GM23338 (cell line): ENCODE measurements at regions not wholly inside any gene's neighbourhood (a gene's known extent, or its start where the extent isn't known, plus 50 kb on each side); places are given as distances from the start of the nearest gene placed in this dataset.

ENCODE experiments used
- ATAC-seq: fragments of 200-7000 bp; cut with Tn5 transposase; 3 replicates; pipeline ENCODE4 v1.9.1; 2020
- DNase-seq: peaks from one replicate; pipeline ENCODE4 v3.0.0-alpha.2; 2015; ENCODE audit warnings: low spot score
- H2AFZ ChIP-seq: fragments of 200-600 bp; sonication (generic); 2 replicates; pipeline ENCODE4 v1.8.0; 2016; ENCODE audit warnings: antibody characterized with exemption, mild to moderate bottlenecking, moderate library complexity
- H3F3A ChIP-seq: fragments of 200-600 bp; sonication (generic); replicated peaks from 2 replicates; pipeline ENCODE4 v1.8.0; 2017; ENCODE audit warnings: antibody characterized with exemption, mixed run types, low read depth
- H3K27ac ChIP-seq: fragments of 200-600 bp; sonication (generic); 2 replicates; pipeline ENCODE4 v1.6.1; 2016; ENCODE audit warnings: low read depth
- H3K27me3 ChIP-seq: fragments of 200-600 bp; sonication (generic); 2 replicates; pipeline ENCODE4 v1.8.0; 2016; ENCODE audit warnings: mild to moderate bottlenecking, mixed run types, moderate library complexity; ENCODE audit not compliant: insufficient read depth
- H3K36me3 ChIP-seq: fragments of 200-600 bp; sonication (generic); 2 replicates; pipeline ENCODE4 v1.8.0; 2016; ENCODE audit warnings: mild to moderate bottlenecking; ENCODE audit not compliant: insufficient read depth
- H3K4me1 ChIP-seq: fragments of 200-600 bp; sonication (generic); 2 replicates; pipeline ENCODE4 v1.8.0; 2016; ENCODE audit warnings: mild to moderate bottlenecking, moderate library complexity; ENCODE audit not compliant: insufficient read depth
- H3K4me2 ChIP-seq: fragments of 200-600 bp; sonication (generic); 2 replicates; pipeline ENCODE4 v1.7.1; 2017; ENCODE audit warnings: mixed run types
- H3K4me3 ChIP-seq: fragments of 200-600 bp; sonication (generic); 2 replicates; pipeline ENCODE4 v1.6.1; 2016; ENCODE audit warnings: mixed run types
- H3K79me2 ChIP-seq: fragments of 200-600 bp; sonication (generic); replicated peaks from 2 replicates; pipeline ENCODE4 v1.8.0; 2017; ENCODE audit warnings: mild to moderate bottlenecking; ENCODE audit not compliant: insufficient read depth
- H3K9me2 ChIP-seq: fragments of 200-600 bp; sonication (generic); 2 replicates; pipeline ENCODE4 v1.8.0; 2017; ENCODE audit not compliant: insufficient read depth
- H4K20me1 ChIP-seq: fragments of 200-600 bp; sonication (generic); replicated peaks from 2 replicates; pipeline ENCODE4 v1.8.0; 2017; ENCODE audit warnings: mild to moderate bottlenecking; ENCODE audit not compliant: insufficient read depth
- H3K27ac Mint-ChIP-seq: 2 replicates; pipeline ENCODE4 v1.8.0; 2020; ENCODE audit warnings: inconsistent platforms, mild to moderate bottlenecking, moderate library complexity, mixed read lengths
- H3K27me3 Mint-ChIP-seq: 3 replicates; pipeline ENCODE4 v1.8.0; 2022; ENCODE audit warnings: low read depth, mild to moderate bottlenecking, moderate library complexity, mixed read lengths, inconsistent platforms; ENCODE audit not compliant: insufficient read depth, poor library complexity
- H3K36me3 Mint-ChIP-seq: 3 replicates; pipeline ENCODE4 v1.8.0; 2021; ENCODE audit warnings: low read depth, mild to moderate bottlenecking, inconsistent platforms, moderate library complexity, mixed read lengths
- H3K4me1 Mint-ChIP-seq: 3 replicates; pipeline ENCODE4 v1.8.0; 2020; ENCODE audit warnings: mild to moderate bottlenecking, inconsistent platforms, mixed read lengths
- H3K4me3 Mint-ChIP-seq: 3 replicates; pipeline ENCODE4 v1.8.0; 2021; ENCODE audit warnings: moderate library complexity, mild to moderate bottlenecking, inconsistent platforms, mixed read lengths
- H3K9me3 Mint-ChIP-seq: 3 replicates; pipeline ENCODE4 v1.8.0; 2020; ENCODE audit warnings: moderate library complexity, mild to moderate bottlenecking, inconsistent platforms, mixed read lengths
- CREB1 ChIP-seq: fragments of 250-450 bp; sonication (Bioruptor Pico); IDR thresholded peaks from 2 replicates; pipeline ENCODE4 v1.5.0; 2020; ENCODE audit warnings: low read depth, mild to moderate bottlenecking, moderate library complexity
- CTCF ChIP-seq, 2 experiments: fragments of 200-600 bp in 1 of 2; sonication (generic) in 1 of 2; conservative IDR thresholded peaks; 2 replicates each; pipeline versions ENCODE4 v1.5.1 to v1.6.1; 2016 to 2017; ENCODE audit warnings: antibody characterized with exemption in 2 of 2, low read depth in 2 of 2, mild to moderate bottlenecking in 2 of 2, moderate library complexity in 1 of 2
- ETS1 ChIP-seq: IDR thresholded peaks from 2 replicates; pipeline ENCODE4 v1.6.1; 2016; ENCODE audit warnings: antibody characterized with exemption
- EZH2 ChIP-seq: fragments of 200-600 bp; sonication (generic); IDR thresholded peaks from one replicate; pipeline ENCODE4 v1.8.0; 2017; ENCODE audit warnings: antibody characterized with exemption, mild to moderate bottlenecking, low read depth; ENCODE audit not compliant: unreplicated experiment
- EZH2phosphoT487 ChIP-seq: fragments of 200-600 bp; sonication (generic); IDR thresholded peaks from one replicate; pipeline ENCODE4 v1.8.1; 2018; ENCODE audit warnings: antibody characterized with exemption; ENCODE audit not compliant: unreplicated experiment
- JUNB ChIP-seq: IDR thresholded peaks from one replicate; pipeline ENCODE4 v1.6.1; 2016; ENCODE audit warnings: antibody characterized with exemption; ENCODE audit not compliant: unreplicated experiment
- NANOG ChIP-seq: IDR thresholded peaks from 2 replicates; pipeline ENCODE4 v1.6.1; 2016; ENCODE audit warnings: antibody characterized with exemption, borderline replicate concordance
- POLR2AphosphoS5 ChIP-seq: IDR thresholded peaks from 2 replicates; pipeline ENCODE4 v1.6.1; 2016; ENCODE audit warnings: antibody characterized with exemption, low read depth
- REST ChIP-seq: IDR thresholded peaks from one replicate; pipeline ENCODE4 v1.6.1; 2018; ENCODE audit warnings: antibody characterized with exemption; ENCODE audit not compliant: unreplicated experiment
- STAT1 ChIP-seq: IDR thresholded peaks from one replicate; pipeline ENCODE4 v1.6.1; 2016; ENCODE audit warnings: antibody characterized with exemption; ENCODE audit not compliant: unreplicated experiment
- ZNF114 ChIP-seq: fragments of 250-450 bp; sonication (Bioruptor Pico); IDR thresholded peaks from 2 replicates; pipeline ENCODE4 v1.5.0; 2020; ENCODE audit warnings: mild to moderate bottlenecking, moderate library complexity
- ZNF331 ChIP-seq: fragments of 250-450 bp; sonication (Bioruptor Pico); IDR thresholded peaks from 2 replicates; pipeline ENCODE4 v1.5.0; 2020; ENCODE audit warnings: low read depth, mild to moderate bottlenecking, moderate library complexity
- ZNF462 ChIP-seq: fragments of 250-450 bp; sonication (Bioruptor Pico); IDR thresholded peaks from 2 replicates; pipeline ENCODE4 v1.5.0; 2020; ENCODE audit warnings: mild to moderate bottlenecking, moderate library complexity

- Histone ChIP-seq H3K4me3 (no peak overlapping the region), H3K36me3 (no peaks in the 10 kb centered on the region), H3K4me1 (no peaks in the 10 kb centered on the region), H3K4me2 (no peak overlapping the region), H4K20me1 (no peaks in the 10 kb centered on the region), H3K79me2 (no peaks in the 10 kb centered on the region), H3K27me3 (no peaks in the 10 kb centered on the region), H3K9me2 (no peaks in the 10 kb centered on the region), H2AFZ (no peak overlapping the region), H3K27ac (no peak overlapping the region), H3F3A (no peaks in the 10 kb centered on the region)
- TF ChIP-seq JUNB: no peak
- TF ChIP-seq CREB1: no peak
- no peak for TF ChIP-seq POLR2AphosphoS5
- no peak for TF ChIP-seq ZNF462 (CRISPR knock-in tag)
- TF ChIP-seq EZH2phosphoT487: no peak
- no peak for TF ChIP-seq NANOG
- TF ChIP-seq ZNF114 (CRISPR knock-in tag): no peak
- TF ChIP-seq STAT1: no peak
- TF ChIP-seq ETS1: no peak
- TF ChIP-seq ZNF331 (CRISPR knock-in tag): no peak
- TF ChIP-seq EZH2: no peak
- TF ChIP-seq REST: no peak
- no peak for TF ChIP-seq CTCF (conservative IDR thresholded peaks at IDR 0.05; ENCODE audit: low read depth in 2 of 2)
- DNase-seq: no peak
- H3K27ac Mint-ChIP-seq: no peak overlapping the region
- H3K4me3 Mint-ChIP-seq: no peak overlapping the region
- H3K4me1 Mint-ChIP-seq: 0 out of 3 replicates have a peak, but pooled peaks cover 4% of the 10 kb centered on the region
- peaks cover 12% of the 10 kb centered on the region for H3K27me3 Mint-ChIP-seq
- ATAC-seq: no peak
- no peaks in the 10 kb centered on the region for H3K36me3 Mint-ChIP-seq
- H3K9me3 Mint-ChIP-seq: 0 out of 3 replicates have a peak, but pooled peaks cover 4% of the 10 kb centered on the region
These were observed 211.5 kb upstream of the RAB6C start for GRCh38 chr2:129768036-129768386.
